GM04503 (cell line): ENCODE measurements at regions not wholly inside any gene's neighbourhood (a gene's known extent, or its start where the extent isn't known, plus 50 kb on each side); places are given as distances from the start of the nearest gene placed in this dataset.
"Not testable (repeated sequence)": the region's sequence is repeated elsewhere in the genome, so short reads cannot be mapped to it uniquely, and the experiment has no call there.

Experiments used
- DNase-seq: peaks from one replicate; pipeline ENCODE4 v3.0.0-alpha.2; 2012; ENCODE audit warnings: low read depth

- no peak for DNase-seq
Measured at GRCh38 chr17:27944546-27945332, 51.6 kb upstream of the LYRM9 start.

GRCh38 chr17:27945333-27945616 lies 52.1 kb upstream of the LYRM9 start:
- no peak for DNase-seq

GRCh38 chr17:27945953-27946352 lies 52.8 kb upstream of the LYRM9 start:
- no peak for DNase-seq

- no peak for DNase-seq
Measured at GRCh38 chr17:27946513-27946912, 53.3 kb upstream of the LYRM9 start.

GRCh38 chr17:27947005-27947406 lies 53.8 kb upstream of the LYRM9 start:
- no peak for DNase-seq

- DNase-seq: no peak
Measured at GRCh38 chr17:27949304-27949703, 56.1 kb upstream of the LYRM9 start.

- not testable (repeated sequence) for DNase-seq
Measured at GRCh38 chr17:27950225-27950624, 57.1 kb upstream of the LYRM9 start.

- no peak for DNase-seq
Measured at GRCh38 chr17:27950995-27951394, 57.8 kb upstream of the LYRM9 start.

GRCh38 chr17:27951872-27952271 lies 58.7 kb upstream of the LYRM9 start:
- DNase-seq: no peak

GRCh38 chr17:27952366-27952765 lies 59.2 kb upstream of the LYRM9 start:
- no peak for DNase-seq

GRCh38 chr17:27954548-27955495 lies 61.7 kb upstream of the LYRM9 start:
- DNase-seq: no peak

- DNase-seq: peak; percentile 3
Measured at GRCh38 chr17:27956601-27957445, 63.7 kb upstream of the LYRM9 start.

GRCh38 chr17:27957446-27957793 lies 64.3 kb upstream of the LYRM9 start:
- not testable (repeated sequence) for DNase-seq

GRCh38 chr17:27958708-27959381 lies 65.7 kb upstream of the LYRM9 start:
- no peak for DNase-seq

- DNase-seq: no peak
Measured at GRCh38 chr17:27959382-27959709, 66.2 kb upstream of the LYRM9 start.

GRCh38 chr17:27960183-27960849 lies 67.2 kb upstream of the LYRM9 start:
- DNase-seq: no peak

- not testable (repeated sequence) for DNase-seq
Measured at GRCh38 chr17:27962581-27962980, 69.4 kb upstream of the LYRM9 start.

GRCh38 chr17:27965224-27965623 lies 72.1 kb upstream of the LYRM9 start:
- no peak for DNase-seq

GRCh38 chr17:27968206-27968732 lies 74.2 kb upstream of the NLK start:
- DNase-seq: no peak

GRCh38 chr17:27970587-27970986 lies 71.9 kb upstream of the NLK start:
- DNase-seq: no peak
